GM21528 (cell line): ENCODE measurements at regions not wholly inside any gene's neighbourhood (a gene's known extent, or its start where the extent isn't known, plus 50 kb on each side); places are given as distances from the start of the nearest gene placed in this dataset.

Source experiments
- ATAC-seq: cut with Tn5 transposase; IDR thresholded peaks from one replicate; pipeline ENCODE4 v1.9.1; 2021; ENCODE audit warnings: mild to moderate bottlenecking, moderate library complexity; ENCODE audit not compliant: unreplicated experiment, low FRiP score

GRCh38 chr16:62939687-62940086, 903.4 kb upstream of the CDH8 start:
- ATAC-seq, result no peak

GRCh38 chr16:62933929-62934328, 897.7 kb upstream of the CDH8 start:
- ATAC-seq, result no peak

GRCh38 chr16:62929593-62929992, 893.4 kb upstream of the CDH8 start:
- ATAC-seq, result no peak

- no peak for ATAC-seq
These were observed 890.9 kb upstream of the CDH8 start for GRCh38 chr16:62927122-62927521.

GRCh38 chr16:62926121-62926801, 890.0 kb upstream of the CDH8 start:
- ATAC-seq, result no peak

DNA sequence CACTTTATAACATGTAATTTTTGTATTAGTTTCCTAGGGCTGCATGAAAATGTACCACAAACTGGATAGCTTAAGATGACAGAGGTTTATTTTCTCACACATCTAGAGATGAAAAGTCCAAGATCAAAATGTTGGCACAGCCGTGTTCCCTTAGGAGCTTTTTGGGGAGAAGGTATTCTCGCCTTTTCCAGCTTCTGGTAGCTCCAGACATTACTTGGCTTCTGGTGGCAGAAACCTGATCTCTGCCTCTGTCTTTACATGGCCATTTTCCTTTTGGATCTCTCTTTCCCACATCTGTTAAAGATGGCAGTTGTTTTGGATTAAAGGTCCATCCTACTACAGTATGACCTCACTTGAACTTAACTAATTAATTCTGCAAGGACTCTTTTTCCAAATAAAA, 885.7 kb upstream of the CDH8 start:
- no peak for ATAC-seq

DNA sequence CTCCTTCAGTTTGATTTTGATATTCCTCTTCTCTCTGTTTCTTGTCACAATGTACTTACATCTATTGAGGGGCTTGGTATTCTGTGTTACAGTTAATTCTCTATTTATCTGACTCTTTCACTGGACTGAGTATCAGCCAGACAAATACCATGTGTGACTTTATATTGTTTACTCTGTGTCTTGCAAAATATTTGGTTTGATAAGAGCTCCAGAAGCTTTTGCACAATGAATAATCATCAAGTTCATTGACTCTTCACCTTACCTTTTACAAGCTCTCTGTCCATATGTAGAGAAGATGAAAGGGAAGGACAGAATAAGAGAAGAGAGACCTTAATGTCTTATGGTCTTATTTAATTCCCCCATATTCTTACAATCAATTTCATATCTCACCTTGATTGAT, 877.7 kb upstream of the CDH8 start:
- ATAC-seq, result no peak

GRCh38 chr16:62913333-62913732, 877.1 kb upstream of the CDH8 start:
- no peak for ATAC-seq

DNA sequence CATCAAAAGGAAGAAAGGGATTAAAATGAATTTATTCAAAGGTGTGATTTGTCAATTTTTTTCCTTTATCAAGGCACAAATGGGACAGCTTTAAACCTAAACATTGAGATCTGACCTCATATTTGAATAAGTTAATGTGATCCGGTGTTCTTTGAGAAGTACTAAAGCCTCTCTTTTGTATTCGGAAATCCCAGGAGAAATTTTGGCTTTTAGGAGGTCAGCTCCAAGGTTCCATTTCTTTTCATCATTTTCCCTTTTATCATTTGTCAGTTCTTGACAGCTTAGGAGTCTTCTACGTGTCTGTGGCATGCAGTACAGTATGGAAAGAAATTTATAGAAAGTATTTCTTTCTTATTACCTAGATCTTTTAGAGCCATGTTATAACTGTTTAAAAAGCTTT, 873.4 kb upstream of the CDH8 start:
- no peak for ATAC-seq

GRCh38 chr16:62907562-62907961, 871.3 kb upstream of the CDH8 start:
- no peak for ATAC-seq

- ATAC-seq, result no peak
These were observed 867.8 kb upstream of the CDH8 start for GRCh38 chr16:62903961-62904502.

DNA sequence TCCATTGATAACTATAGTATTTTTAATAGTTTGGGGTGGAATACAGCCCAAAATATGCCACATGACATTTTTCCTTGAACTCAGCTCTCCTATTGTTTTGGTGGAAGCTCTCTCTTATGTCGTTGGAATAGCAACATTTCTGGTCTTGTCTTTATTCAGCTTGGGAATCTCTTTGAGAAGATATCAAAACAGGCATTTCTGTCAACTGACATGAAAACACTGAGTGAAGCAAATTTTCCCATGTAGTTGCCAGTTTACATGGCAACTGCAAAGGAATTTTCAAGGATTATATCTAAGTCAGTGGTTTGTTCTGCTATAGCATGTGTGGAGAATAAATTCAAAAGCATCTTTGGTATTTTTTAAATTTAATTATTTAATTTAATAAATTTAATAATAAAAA, 863.5 kb upstream of the CDH8 start:
- no peak for ATAC-seq

GRCh38 chr16:62889097-62889496, 852.9 kb upstream of the CDH8 start:
- ATAC-seq, result no peak

GRCh38 chr16:62883509-62883908, 847.3 kb upstream of the CDH8 start:
- no peak for ATAC-seq

DNA sequence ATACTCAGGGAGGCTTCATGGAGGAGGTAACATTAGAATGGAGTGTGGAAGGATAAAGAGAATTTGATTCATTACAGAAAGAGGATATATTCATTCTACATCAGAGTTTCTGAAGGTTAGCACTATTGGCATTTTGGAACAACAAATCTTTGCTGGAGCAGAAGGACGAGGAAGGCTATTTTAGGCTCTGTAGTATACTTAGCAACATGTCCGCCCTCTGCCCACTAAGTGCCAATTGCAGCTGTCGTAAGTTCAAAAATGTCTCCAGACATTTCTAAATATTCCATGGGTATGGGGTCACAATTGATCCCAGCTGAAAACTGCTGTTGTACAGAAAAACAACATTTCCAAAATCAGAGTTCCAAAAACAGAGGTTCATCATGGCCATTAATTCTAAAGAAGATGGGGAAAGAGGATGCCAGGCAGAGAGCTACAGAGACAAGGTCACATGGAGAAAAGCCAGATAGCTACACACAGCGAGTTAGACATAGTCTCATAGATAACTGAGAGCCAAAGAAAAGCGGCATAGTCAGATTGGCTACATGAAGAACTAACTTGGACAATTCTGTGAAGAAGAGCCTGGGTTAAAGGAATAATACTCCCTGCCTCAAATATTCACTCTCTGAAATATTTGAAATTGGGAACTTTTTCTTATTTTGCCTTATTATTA, 846.4 kb upstream of the CDH8 start:
- ATAC-seq, result no peak

GRCh38 chr16:62876133-62876532, 839.9 kb upstream of the CDH8 start:
- ATAC-seq, result no peak

- no peak for ATAC-seq
These were observed 836.1 kb upstream of the CDH8 start for GRCh38 chr16:62872339-62872738.

DNA sequence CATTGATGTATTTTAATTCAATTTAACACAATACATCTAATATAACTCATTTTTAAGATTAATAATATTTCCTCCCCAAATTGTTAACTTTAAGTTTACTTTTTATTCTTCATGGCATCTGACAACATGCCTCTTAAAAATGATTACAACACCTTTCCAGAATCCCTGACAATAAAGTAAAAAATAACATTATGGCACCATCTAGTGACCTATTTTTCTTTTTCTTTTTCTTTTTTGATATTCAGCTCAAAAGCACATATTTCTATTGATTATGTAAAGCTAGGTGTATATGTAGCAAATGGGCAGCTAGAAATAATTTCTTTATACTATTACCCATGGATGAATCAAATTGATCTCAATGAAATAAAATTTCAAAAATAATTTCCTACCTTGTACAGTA, 834.3 kb upstream of the CDH8 start:
- ATAC-seq, result no peak

GRCh38 chr16:62869837-62870236, 833.6 kb upstream of the CDH8 start:
- ATAC-seq, result no peak

- no peak for ATAC-seq
These were observed 826.9 kb upstream of the CDH8 start for GRCh38 chr16:62863139-62863538.

- ATAC-seq, result no peak
These were observed 817.6 kb upstream of the CDH8 start for GRCh38 chr16:62853887-62854286.

DNA sequence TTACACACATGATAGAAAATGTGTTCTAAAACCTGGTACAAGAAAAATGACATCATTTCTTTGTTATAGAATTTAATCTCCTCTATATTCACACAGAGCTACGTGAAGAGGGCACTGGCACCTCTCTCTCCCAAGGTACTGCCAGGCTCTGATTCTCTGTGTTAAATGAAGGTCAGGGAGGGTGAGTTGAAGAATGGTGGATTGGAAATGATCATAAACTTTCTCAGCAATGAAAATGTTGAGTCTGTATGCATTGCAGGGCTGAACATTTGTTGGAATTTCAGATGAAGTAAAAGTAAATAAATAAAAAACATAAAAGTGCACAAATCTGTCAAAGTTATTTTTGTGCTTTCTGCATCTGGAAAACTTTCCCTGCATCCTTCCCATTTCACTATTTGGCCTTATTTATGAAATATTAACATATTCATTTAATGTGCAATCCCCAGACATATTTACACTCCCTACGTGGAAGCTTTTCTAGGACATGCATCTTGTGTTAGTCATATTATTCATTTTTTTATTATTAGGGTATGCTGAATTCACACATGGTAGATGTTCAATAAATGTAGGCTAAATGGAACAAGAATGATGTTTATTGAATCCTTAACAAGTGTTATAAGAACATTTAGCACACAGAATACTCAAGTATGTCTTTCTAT, 810.3 kb upstream of the CDH8 start:
- ATAC-seq, result no peak
